ENCODE measurements at regions not wholly inside any gene's neighbourhood (a gene's known extent, or its start where the extent isn't known, plus 50 kb on each side); places are given as distances from the start of the nearest gene placed in this dataset.
"Not testable (repeated sequence)": the region's sequence is repeated elsewhere in the genome, so short reads cannot be mapped to it uniquely, and the experiment has no call there.

- no peak for DNase-seq (ENCODE audit: low read depth)
These were observed 205.3 kb downstream of the NAP1L3 start for GRCh38 chrX:93468075-93468474.

- no peak for DNase-seq (ENCODE audit: low read depth)
These were observed 207.0 kb downstream of the NAP1L3 start for GRCh38 chrX:93466383-93466782.

DNA sequence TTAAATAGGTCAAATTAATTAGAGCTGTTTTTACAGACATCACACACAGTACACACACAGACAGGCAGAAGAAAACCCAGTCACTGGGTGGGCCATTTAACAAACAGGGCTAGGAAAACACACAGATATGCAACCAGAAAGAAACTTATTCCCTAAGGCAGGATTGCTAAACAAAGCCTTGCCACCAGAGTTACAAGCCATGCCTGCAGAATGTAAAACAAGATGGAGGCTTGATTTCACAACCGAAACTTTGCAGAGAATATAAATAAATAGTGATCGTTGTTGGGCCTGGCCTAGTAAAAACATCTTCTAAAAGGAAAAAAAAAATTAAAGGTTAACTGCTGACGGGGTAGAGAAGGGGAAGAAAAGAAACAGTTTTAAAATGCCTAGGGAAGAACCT is 212.3 kb downstream of the NAP1L3 start:
- no peak for DNase-seq (ENCODE audit: low read depth)

GRCh38 chrX:93454509-93454908 is 218.9 kb downstream of the NAP1L3 start:
- no peak for DNase-seq (ENCODE audit: low read depth)

DNA sequence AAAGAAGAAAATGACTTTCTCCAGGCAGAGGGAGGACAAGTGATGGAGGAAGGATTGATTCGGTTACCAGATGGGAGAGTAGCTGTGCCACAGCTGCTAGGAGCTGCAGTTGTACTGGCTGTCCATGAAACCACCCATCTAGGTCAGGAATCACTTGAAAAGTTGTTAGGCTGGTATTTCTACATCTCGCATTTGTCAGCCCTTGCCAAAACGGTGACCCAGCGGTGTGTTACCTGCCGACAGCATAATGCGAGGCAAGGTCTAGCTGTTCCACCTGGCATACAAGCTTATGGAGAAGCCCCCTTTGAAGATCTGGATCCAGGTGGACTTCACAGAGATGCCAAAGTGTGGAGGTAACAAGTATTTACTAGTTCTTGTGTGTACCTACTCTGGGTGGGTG is 238.7 kb downstream of the NAP1L3 start:
- not testable (repeated sequence) for DNase-seq (ENCODE audit: low read depth)

- DNase-seq (ENCODE audit: low read depth): no peak
These were observed 244.9 kb downstream of the NAP1L3 start for GRCh38 chrX:93428497-93428896.

DNA sequence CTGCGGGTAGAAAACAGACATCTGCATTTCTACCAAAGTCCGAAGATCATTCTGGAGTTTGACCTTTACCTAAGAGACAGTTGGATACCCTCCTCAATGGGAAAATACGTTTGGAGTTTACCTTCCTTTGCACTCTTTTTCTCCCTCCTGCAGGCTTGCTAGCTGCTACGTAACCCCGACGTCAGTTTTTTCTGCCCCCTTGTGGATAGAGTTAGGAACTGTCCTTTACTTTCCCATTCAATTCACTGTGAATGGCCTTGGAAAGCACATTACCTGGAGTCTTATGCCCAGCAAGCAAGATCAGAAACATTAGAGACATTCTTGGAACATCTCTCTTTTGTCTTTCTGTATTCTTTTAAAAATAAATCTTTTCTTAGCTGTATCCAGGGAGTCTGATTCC is 250.7 kb downstream of the NAP1L3 start:
- peak; percentile 0 for DNase-seq (ENCODE audit: low read depth)

GRCh38 chrX:93420525-93421082 is 252.8 kb downstream of the NAP1L3 start:
- DNase-seq (ENCODE audit: low read depth): no peak

DNA sequence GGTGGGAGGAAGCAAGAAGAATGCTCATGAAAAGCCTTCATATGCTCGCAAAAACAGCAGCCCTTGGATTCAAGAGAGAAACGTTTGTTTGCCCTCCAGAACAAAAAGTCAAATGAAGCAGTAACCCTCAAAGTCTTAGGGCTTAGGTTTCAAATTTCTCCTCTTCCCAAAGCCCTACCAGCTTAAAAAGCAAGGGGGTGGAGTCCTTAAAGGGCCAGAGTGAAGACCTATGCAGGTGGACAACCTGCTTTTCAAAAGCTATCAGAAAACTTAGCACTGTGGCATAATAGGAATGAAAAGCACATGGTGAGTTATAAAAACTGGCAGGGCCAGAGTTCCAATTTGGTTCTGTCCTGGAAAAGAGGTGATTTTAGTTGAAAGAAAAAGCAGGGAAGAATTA is 253.3 kb downstream of the NAP1L3 start:
- DNase-seq (ENCODE audit: low read depth): no peak

- no peak for DNase-seq (ENCODE audit: low read depth)
These were observed 253.7 kb downstream of the NAP1L3 start for GRCh38 chrX:93419642-93420041.

GRCh38 chrX:93404121-93404520 is 269.3 kb downstream of the NAP1L3 start:
- DNase-seq (ENCODE audit: low read depth): no peak

DNA sequence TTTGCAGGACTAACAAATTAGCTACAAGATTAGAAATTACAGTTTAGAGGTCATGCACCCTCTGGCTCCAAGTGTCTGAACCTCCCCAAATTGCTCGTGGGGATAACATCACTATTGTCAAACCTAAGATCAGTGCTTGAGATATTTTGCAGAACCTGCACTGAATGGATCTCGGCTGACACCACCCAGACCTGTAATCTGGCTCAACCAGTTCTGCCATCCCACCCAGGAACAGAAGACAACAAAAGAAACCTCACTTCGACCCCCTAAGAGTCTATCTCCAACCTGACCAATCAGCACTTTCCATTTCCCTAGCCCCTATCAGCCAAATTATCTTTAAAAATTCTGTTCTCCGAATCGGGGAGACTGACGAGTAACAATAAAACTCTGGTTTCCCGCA is 318.7 kb downstream of the NAP1L3 start:
- no peak for DNase-seq (ENCODE audit: low read depth)

DNA sequence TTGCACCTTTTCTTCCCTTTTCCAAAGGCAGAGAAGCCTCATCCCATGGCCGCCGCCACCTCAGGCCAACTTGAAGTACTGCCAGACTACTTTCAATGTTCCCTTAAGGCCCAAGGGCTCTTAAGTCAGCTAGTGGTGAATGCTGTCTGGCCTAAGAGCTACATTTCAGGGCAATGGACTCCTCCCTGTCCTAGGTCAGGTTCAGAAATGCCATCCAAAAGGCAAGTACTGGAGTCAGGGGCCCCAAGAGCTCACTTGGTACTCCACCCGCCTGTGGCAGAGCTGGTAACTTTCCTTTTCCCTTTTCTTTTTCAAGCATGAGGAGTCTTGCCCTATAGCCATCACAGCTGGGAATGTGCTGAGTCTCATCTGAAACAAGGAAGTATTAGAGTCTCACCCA is 327.1 kb downstream of the NAP1L3 start:
- no peak for DNase-seq (ENCODE audit: low read depth)

GRCh38 chrX:93344287-93344686 is 329.1 kb downstream of the NAP1L3 start:
- not testable (repeated sequence) for DNase-seq (ENCODE audit: low read depth)

DNA sequence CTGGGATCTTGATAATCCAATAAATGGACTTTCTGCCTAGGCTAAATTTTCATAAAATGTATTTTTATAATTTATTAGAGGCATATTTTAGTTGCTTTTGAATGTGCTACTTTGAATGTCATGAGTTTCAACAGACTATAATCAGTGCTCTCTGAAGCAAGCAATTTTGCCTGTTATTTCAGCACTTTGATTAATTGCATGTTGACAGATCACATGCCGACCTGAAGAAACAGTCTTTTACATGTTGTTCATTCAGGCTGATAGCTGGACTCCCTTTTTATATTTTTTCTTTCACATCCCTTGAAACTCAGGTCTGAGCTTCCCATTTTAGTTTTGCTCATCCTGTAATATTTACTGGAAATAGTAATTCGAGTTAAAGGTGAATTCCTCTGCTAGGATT is 341.0 kb downstream of the NAP1L3 start:
- DNase-seq (ENCODE audit: low read depth): no peak

DNA sequence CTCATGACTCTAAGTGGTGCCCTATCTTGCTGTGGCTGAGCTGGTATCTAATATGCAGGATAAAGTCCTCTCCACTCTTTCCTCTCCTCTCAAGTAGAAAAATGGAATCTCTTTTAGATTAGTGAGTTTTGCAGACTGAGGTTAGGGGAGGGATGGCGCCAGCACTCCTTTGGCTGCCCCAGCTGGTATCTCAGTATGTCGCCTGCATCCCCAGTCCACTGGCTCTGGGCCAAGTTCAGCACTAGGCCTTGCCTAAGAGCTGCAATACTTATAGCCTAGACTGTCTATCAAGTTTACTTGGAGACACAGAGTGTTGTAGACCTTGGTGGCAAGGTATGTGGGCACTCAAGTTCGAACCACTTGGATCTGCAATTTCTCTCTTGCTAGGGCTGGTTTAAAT is 351.3 kb downstream of the NAP1L3 start:
- DNase-seq (ENCODE audit: low read depth): no peak

GRCh38 chrX:93319609-93320008 is 353.8 kb downstream of the NAP1L3 start:
- DNase-seq (ENCODE audit: low read depth): no peak
